ENCODE measurements at regions not wholly inside any gene's neighbourhood (a gene's known extent, or its start where the extent isn't known, plus 50 kb on each side); places are given as distances from the start of the nearest gene placed in this dataset.

DNA sequence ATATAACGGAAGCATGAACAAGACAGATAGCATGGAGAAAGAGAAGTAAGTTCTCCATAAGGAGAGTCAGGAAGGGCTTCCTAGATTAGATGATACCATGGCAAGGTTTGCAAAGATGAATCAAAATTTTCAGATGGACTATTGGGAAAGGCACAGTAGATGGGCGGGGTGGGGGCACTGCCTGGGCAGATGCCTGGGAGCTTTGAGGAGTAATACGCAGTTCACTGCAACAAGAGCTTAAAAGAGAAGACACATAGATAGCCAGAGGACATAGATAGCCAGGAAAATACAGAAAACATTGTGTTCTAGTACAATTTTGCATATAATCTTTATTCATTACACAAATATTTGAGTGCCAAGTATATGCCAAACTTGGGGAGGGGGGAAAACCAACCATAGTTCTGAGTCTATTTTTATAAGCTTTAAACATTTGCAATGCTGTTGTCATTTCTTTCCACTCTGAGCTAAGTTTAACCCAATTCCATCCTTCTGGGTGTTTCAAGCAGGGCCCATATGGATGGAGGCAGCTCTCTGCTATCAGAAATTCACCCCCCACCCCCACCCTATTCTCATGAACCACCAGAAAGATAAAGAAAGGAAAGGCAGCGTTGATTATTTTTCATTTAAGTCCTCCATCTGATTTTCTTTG lies 120.6 kb downstream of the NUF2 start:
- TF ChIP-seq, protein P1, sequence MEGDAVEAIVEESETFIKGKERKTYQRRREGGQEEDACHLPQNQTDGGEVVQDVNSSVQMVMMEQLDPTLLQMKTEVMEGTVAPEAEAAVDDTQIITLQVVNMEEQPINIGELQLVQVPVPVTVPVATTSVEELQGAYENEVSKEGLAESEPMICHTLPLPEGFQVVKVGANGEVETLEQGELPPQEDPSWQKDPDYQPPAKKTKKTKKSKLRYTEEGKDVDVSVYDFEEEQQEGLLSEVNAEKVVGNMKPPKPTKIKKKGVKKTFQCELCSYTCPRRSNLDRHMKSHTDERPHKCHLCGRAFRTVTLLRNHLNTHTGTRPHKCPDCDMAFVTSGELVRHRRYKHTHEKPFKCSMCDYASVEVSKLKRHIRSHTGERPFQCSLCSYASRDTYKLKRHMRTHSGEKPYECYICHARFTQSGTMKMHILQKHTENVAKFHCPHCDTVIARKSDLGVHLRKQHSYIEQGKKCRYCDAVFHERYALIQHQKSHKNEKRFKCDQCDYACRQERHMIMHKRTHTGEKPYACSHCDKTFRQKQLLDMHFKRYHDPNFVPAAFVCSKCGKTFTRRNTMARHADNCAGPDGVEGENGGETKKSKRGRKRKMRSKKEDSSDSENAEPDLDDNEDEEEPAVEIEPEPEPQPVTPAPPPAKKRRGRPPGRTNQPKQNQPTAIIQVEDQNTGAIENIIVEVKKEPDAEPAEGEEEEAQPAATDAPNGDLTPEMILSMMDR (IDR thresholded peaks at IDR 0.05; ENCODE audit: insufficient read depth, low read depth, low read length, missing control alignments): no peak
- no peak for DNase-seq (ENCODE audit: low read depth)
- H3K4me3 ChIP-seq (ENCODE audit: low read length): no peak overlapping the region

GRCh38 chr1:163442895-163443294 lies 121.1 kb downstream of the NUF2 start:
- TF ChIP-seq, protein P1 (IDR thresholded peaks at IDR 0.05; ENCODE audit: insufficient read depth, low read depth, low read length, missing control alignments): no peak
- no peak overlapping the region for H3K4me3 ChIP-seq (ENCODE audit: low read length)
- DNase-seq (ENCODE audit: low read depth): no peak

- no peak overlapping the region for H3K4me3 ChIP-seq (ENCODE audit: low read length)
- no peak for DNase-seq (ENCODE audit: low read depth)
- TF ChIP-seq, protein P1 (IDR thresholded peaks at IDR 0.05; ENCODE audit: insufficient read depth, low read depth, low read length, missing control alignments): no peak
Measured at GRCh38 chr1:163443863-163444262, 122.1 kb downstream of the NUF2 start.

GRCh38 chr1:163444665-163445064 lies 122.9 kb downstream of the NUF2 start:
- TF ChIP-seq, protein P1 (IDR thresholded peaks at IDR 0.05; ENCODE audit: insufficient read depth, low read depth, low read length, missing control alignments): no peak
- H3K4me3 ChIP-seq (ENCODE audit: low read length): no peak overlapping the region
- no peak for DNase-seq (ENCODE audit: low read depth)

DNA sequence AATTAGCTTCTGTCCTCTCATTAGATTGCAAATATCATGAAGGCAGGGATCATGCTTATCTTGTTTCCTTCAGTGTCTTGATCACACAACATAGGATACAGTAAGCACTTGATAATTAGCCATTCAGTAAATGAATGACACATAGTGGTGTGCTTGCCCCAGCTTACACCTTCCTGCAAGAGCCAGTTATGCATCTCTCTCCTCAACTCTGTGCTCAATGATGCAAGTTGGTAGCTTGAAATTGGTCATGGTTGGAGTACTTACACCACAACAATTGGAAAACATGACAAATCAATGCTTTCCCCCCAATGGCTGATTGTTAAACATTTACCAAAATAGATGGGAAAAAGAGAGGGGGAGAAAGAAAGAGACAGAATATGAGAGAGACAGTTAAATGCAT lies 129.2 kb downstream of the NUF2 start:
- TF ChIP-seq, protein P1 (IDR thresholded peaks at IDR 0.05; ENCODE audit: insufficient read depth, low read depth, low read length, missing control alignments): no peak
- H3K4me3 ChIP-seq (ENCODE audit: low read length): no peak overlapping the region
- no peak for DNase-seq (ENCODE audit: low read depth)

DNA sequence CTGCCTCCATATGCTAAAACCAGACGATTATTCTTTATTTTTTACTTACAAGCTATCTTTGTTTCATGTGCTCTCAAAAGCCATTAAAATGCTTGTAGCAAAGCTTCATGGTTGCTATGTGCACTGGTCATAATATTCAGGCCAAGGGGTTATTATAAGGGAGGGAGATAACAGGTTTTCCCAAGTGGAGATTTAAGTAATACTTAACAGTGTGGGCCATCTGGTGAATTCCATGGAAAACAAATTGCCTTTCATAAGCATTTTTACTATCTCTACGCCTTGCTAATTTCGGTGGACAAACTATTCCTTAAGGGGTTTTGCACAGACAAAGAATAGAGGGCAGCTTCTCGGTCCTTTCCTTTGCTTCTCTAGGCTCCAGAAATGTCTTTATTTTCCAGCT lies 137.8 kb downstream of the NUF2 start:
- H3K4me3 ChIP-seq (ENCODE audit: low read length): no peak overlapping the region
- no peak for DNase-seq (ENCODE audit: low read depth)
- TF ChIP-seq, protein P1 (IDR thresholded peaks at IDR 0.05; ENCODE audit: insufficient read depth, low read depth, low read length, missing control alignments): no peak

DNA sequence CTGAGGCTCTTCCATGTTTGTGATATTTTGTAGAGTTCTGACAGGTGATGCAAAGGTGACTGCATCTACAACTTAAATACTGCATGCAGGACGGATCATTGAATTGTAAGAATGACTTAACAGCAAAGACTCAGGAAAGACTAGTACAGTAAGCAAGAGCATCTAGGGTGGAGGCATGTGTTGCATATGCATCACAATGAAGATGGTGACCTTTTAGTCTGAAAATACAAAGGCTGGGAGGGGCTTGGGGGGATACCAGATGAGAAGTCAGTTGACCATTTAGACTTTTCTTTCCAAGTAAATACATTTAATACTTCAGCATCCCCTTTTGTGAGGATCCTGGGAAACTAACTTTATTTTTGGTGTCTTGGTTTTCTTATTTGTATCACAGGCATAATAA lies 145.5 kb downstream of the NUF2 start:
- no peak for DNase-seq (ENCODE audit: low read depth)

More for the DNA sequence above, 145.5 kb downstream of the NUF2 start:
- TF ChIP-seq, protein P1 (IDR thresholded peaks at IDR 0.05; ENCODE audit: insufficient read depth, low read depth, low read length, missing control alignments): no peak
- H3K4me3 ChIP-seq (ENCODE audit: low read length): no peak overlapping the region

Measured in epithelial cell of esophagus (primary cell).